ENCODE measurements at regions not wholly inside any gene's neighbourhood (a gene's known extent, or its start where the extent isn't known, plus 50 kb on each side); places are given as distances from the start of the nearest gene placed in this dataset.

DNA sequence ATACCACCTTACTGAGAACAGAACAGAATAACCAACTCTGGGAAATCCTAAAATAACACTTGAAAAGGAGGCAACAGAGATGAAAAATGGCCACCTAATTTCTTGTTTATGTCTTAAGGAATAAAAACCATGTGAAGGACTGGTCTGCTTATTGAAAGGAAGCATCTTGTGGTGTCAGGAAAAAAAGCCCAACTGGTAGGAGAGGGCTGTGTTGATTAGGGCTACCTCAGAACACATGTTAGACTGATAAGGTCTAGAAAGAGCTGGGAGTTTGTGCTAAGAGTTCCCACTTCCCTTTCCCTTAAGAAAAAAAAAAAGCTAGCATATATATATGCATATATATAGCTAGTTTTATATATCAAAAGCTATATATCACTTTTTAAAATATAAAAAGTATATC, 425.3 kb upstream of the BTBD3 start:
- H3K27ac Mint-ChIP-seq, result no peak overlapping the region

More for the DNA sequence above, 425.3 kb upstream of the BTBD3 start:
- H4K20me1 ChIP-seq (replicated peaks; ENCODE audit: insufficient read depth), result no peaks in the 10 kb centered on the region
- no peaks in the 10 kb centered on the region for H3F3A ChIP-seq (replicated peaks; ENCODE audit: low read depth)
- no peaks in the 10 kb centered on the region for H3K79me2 ChIP-seq (replicated peaks; ENCODE audit: insufficient read depth)
- Mint-ChIP-seq H3K27me3 (ENCODE audit: insufficient read depth, low read depth, poor library complexity) (peaks cover 2% of the 10 kb centered on the region), H3K36me3 (ENCODE audit: low read depth) (peaks cover 13% of the 10 kb centered on the region), H3K4me1 (peaks cover 19% of the 10 kb centered on the region), H3K9me3 (no peaks in the 10 kb centered on the region; the same call in 2 of the 3 replicates), H3K4me3 (no peak overlapping the region)
- no peak overlapping the region for H3K27ac ChIP-seq (ENCODE audit: low read depth)
- H3K4me1 ChIP-seq (ENCODE audit: insufficient read depth), result peaks cover 27% of the 10 kb centered on the region
- H3K36me3 ChIP-seq (ENCODE audit: insufficient read depth), result no peaks in the 10 kb centered on the region
- DNase-seq (ENCODE audit: low spot score) (no peak), ATAC-seq (no peak)
- H3K27me3 ChIP-seq (ENCODE audit: insufficient read depth), result no peaks in the 10 kb centered on the region
- TF ChIP-seq CREB1 (CRISPR knock-in tag; IDR thresholded peaks at IDR 0.05; ENCODE audit: low read depth) (no peak), JUNB (IDR thresholded peaks at IDR 0.05; ENCODE audit: unreplicated experiment) (no peak), STAT1 (IDR thresholded peaks at IDR 0.05; ENCODE audit: unreplicated experiment) (no peak), NANOG (IDR thresholded peaks at IDR 0.05; ENCODE audit: borderline replicate concordance) (no peak), EZH2 (IDR thresholded peaks at IDR 0.05; ENCODE audit: low read depth, unreplicated experiment) (no peak)
- TF ChIP-seq, protein P1, sequence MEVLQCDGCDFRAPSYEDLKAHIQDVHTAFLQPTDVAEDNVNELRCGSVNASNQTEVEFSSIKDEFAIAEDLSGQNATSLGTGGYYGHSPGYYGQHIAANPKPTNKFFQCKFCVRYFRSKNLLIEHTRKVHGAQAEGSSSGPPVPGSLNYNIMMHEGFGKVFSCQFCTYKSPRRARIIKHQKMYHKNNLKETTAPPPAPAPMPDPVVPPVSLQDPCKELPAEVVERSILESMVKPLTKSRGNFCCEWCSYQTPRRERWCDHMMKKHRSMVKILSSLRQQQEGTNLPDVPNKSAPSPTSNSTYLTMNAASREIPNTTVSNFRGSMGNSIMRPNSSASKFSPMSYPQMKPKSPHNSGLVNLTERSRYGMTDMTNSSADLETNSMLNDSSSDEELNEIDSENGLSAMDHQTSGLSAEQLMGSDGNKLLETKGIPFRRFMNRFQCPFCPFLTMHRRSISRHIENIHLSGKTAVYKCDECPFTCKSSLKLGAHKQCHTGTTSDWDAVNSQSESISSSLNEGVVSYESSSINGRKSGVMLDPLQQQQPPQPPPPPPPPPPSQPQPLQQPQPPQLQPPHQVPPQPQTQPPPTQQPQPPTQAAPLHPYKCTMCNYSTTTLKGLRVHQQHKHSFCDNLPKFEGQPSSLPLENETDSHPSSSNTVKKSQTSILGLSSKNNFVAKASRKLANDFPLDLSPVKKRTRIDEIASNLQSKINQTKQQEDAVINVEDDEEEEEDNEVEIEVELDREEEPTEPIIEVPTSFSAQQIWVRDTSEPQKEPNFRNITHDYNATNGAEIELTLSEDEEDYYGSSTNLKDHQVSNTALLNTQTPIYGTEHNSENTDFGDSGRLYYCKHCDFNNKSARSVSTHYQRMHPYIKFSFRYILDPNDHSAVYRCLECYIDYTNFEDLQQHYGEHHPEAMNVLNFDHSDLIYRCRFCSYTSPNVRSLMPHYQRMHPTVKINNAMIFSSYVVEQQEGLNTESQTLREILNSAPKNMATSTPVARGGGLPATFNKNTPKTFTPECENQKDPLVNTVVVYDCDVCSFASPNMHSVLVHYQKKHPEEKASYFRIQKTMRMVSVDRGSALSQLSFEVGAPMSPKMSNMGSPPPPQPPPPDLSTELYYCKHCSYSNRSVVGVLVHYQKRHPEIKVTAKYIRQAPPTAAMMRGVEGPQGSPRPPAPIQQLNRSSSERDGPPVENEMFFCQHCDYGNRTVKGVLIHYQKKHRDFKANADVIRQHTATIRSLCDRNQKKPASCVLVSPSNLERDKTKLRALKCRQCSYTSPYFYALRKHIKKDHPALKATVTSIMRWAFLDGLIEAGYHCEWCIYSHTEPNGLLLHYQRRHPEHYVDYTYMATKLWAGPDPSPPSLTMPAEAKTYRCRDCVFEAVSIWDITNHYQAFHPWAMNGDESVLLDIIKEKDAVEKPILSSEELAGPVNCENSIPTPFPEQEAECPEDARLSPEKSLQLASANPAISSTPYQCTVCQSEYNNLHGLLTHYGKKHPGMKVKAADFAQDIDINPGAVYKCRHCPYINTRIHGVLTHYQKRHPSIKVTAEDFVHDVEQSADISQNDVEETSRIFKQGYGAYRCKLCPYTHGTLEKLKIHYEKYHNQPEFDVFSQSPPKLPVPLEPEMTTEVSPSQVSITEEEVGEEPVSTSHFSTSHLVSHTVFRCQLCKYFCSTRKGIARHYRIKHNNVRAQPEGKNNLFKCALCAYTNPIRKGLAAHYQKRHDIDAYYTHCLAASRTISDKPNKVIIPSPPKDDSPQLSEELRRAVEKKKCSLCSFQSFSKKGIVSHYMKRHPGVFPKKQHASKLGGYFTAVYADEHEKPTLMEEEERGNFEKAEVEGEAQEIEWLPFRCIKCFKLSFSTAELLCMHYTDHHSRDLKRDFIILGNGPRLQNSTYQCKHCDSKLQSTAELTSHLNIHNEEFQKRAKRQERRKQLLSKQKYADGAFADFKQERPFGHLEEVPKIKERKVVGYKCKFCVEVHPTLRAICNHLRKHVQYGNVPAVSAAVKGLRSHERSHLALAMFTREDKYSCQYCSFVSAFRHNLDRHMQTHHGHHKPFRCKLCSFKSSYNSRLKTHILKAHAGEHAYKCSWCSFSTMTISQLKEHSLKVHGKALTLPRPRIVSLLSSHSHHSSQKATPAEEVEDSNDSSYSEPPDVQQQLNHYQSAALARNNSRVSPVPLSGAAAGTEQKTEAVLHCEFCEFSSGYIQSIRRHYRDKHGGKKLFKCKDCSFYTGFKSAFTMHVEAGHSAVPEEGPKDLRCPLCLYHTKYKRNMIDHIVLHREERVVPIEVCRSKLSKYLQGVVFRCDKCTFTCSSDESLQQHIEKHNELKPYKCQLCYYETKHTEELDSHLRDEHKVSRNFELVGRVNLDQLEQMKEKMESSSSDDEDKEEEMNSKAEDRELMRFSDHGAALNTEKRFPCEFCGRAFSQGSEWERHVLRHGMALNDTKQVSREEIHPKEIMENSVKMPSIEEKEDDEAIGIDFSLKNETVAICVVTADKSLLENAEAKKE (CRISPR knock-in tag; IDR thresholded peaks at IDR 0.05), result no peak
- TF ChIP-seq, protein P2, sequence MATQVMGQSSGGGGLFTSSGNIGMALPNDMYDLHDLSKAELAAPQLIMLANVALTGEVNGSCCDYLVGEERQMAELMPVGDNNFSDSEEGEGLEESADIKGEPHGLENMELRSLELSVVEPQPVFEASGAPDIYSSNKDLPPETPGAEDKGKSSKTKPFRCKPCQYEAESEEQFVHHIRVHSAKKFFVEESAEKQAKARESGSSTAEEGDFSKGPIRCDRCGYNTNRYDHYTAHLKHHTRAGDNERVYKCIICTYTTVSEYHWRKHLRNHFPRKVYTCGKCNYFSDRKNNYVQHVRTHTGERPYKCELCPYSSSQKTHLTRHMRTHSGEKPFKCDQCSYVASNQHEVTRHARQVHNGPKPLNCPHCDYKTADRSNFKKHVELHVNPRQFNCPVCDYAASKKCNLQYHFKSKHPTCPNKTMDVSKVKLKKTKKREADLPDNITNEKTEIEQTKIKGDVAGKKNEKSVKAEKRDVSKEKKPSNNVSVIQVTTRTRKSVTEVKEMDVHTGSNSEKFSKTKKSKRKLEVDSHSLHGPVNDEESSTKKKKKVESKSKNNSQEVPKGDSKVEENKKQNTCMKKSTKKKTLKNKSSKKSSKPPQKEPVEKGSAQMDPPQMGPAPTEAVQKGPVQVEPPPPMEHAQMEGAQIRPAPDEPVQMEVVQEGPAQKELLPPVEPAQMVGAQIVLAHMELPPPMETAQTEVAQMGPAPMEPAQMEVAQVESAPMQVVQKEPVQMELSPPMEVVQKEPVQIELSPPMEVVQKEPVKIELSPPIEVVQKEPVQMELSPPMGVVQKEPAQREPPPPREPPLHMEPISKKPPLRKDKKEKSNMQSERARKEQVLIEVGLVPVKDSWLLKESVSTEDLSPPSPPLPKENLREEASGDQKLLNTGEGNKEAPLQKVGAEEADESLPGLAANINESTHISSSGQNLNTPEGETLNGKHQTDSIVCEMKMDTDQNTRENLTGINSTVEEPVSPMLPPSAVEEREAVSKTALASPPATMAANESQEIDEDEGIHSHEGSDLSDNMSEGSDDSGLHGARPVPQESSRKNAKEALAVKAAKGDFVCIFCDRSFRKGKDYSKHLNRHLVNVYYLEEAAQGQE (IDR thresholded peaks at IDR 0.05; ENCODE audit: unreplicated experiment), result no peak
- TF ChIP-seq, protein P3, sequence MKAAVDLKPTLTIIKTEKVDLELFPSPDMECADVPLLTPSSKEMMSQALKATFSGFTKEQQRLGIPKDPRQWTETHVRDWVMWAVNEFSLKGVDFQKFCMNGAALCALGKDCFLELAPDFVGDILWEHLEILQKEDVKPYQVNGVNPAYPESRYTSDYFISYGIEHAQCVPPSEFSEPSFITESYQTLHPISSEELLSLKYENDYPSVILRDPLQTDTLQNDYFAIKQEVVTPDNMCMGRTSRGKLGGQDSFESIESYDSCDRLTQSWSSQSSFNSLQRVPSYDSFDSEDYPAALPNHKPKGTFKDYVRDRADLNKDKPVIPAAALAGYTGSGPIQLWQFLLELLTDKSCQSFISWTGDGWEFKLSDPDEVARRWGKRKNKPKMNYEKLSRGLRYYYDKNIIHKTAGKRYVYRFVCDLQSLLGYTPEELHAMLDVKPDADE (IDR thresholded peaks at IDR 0.05), result no peak
- TF ChIP-seq, protein P4, sequence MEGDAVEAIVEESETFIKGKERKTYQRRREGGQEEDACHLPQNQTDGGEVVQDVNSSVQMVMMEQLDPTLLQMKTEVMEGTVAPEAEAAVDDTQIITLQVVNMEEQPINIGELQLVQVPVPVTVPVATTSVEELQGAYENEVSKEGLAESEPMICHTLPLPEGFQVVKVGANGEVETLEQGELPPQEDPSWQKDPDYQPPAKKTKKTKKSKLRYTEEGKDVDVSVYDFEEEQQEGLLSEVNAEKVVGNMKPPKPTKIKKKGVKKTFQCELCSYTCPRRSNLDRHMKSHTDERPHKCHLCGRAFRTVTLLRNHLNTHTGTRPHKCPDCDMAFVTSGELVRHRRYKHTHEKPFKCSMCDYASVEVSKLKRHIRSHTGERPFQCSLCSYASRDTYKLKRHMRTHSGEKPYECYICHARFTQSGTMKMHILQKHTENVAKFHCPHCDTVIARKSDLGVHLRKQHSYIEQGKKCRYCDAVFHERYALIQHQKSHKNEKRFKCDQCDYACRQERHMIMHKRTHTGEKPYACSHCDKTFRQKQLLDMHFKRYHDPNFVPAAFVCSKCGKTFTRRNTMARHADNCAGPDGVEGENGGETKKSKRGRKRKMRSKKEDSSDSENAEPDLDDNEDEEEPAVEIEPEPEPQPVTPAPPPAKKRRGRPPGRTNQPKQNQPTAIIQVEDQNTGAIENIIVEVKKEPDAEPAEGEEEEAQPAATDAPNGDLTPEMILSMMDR (conservative IDR thresholded peaks at IDR 0.05; ENCODE audit: low read depth in 2 of 2), result no peak
- H3K4me3 ChIP-seq, result no peak overlapping the region
- no peak overlapping the region for H3K4me2 ChIP-seq
- H2AFZ ChIP-seq, result no peak overlapping the region
- H3K9me2 ChIP-seq (ENCODE audit: insufficient read depth), result 0 out of 2 replicates have a peak, but pooled peaks cover 3% of the 10 kb centered on the region

Data from GM23338 (cell line).